ENCODE measurements at regions not wholly inside any gene's neighbourhood (a gene's known extent, or its start where the extent isn't known, plus 50 kb on each side); places are given as distances from the start of the nearest gene placed in this dataset.

DNA sequence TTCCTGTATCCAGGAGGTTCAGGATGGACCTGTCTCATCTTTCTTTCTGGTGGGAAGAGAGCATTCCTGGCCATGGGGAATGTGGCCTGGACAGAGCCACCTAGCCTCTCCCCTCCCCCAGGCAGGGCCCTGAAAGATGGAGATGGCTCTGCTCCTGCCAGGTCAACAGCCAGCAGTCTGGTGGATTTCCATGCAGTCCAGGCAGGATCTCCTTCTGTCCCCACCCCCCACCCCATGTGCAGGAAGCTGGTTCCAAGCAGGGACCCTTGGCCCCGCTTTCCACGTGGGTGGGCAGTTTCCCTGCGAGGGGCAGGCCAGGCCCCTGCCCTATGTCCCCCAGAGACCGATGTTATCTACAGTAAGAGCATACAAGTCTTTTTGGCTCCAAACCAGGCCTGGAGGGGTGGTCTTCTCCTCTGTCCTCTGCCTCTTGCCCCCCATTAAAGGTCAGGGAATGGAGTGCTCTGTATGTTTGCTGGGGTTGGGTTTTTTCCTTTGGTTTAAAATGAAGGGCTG is 240.5 kb downstream of the SEC14L1 start:
- no peak for DNase-seq

- no peak for DNase-seq
These were observed 241.0 kb downstream of the SEC14L1 start for GRCh38 chr17:77381731-77382130.

DNA sequence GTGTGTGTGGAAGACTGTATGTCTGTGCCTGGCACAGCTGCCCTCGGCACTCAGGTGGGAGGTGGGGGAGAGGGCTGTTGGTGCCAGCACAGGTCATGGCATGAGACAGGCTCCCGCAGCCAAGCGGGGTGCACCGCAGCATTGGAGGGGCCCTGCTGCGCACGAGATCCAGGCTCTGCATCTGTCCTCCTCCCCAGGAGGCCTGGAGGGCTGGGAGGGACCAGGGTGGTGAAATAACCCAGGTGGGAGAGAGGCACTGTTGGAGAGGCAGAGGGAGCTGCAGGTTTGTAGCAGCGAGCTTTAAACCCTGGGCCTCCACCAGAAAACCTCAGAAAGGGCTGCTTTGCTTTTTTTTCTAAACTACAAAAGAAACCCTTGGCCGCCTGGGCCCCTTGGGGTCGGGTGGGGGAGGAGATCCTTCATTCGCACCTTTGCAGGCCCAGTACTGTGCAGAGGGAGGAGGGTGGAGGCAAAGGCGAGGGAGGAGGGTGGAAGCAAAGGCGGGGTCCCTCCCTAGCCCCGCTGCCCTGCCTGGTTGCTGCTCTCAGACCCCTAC is 241.7 kb downstream of the SEC14L1 start:
- DNase-seq = no peak

- no peak for DNase-seq
These were observed 242.3 kb downstream of the SEC14L1 start for GRCh38 chr17:77382966-77383612.

DNA sequence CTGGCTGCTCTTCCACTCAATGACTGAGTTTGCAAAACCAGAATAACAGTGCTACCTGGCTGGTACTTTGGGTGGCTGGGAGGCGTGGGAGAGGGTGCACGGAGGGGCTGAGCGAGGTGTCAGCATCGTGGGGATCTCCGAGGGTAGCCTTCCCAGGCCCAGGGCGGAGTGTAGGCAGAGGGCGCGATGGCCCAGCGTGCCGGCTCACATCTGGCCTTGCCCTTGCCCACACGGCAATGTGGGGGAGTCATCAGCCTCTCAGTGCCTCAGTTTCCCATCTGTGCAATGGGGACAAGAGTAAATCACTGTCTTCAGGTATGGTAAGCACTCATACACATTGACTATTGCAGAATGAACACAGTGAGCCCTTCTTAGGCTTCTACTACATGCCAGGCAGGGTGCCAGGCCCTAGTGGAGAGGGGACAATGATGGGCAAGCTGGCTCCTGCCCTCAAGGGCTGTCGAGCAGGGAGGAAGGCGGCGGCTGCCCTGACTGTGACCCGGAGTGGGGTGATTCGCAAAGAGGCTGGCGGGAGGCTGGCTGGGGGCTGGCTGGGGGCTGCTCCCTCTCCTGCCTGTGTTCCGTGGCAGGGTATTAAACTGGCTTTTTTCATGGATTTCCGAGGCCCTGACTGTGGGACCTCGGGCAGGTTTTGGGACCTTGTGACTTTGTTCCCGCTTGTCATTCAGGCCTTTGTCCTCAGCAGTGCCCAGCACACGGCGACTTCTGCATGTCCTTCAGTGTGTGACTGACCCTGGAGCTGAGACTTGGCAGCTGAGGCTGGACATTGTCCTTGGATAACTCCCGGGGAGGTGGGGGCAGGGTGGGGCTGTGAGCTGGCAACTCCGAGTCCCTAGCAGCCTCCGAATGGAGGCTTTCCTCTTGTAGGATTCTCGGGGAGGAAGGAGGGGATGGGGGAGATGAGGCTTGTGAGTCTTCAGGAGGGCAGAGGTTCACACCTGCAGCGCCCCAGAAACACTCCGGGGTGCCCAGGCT is 243.1 kb downstream of the SEC14L1 start:
- no peak for DNase-seq

DNA sequence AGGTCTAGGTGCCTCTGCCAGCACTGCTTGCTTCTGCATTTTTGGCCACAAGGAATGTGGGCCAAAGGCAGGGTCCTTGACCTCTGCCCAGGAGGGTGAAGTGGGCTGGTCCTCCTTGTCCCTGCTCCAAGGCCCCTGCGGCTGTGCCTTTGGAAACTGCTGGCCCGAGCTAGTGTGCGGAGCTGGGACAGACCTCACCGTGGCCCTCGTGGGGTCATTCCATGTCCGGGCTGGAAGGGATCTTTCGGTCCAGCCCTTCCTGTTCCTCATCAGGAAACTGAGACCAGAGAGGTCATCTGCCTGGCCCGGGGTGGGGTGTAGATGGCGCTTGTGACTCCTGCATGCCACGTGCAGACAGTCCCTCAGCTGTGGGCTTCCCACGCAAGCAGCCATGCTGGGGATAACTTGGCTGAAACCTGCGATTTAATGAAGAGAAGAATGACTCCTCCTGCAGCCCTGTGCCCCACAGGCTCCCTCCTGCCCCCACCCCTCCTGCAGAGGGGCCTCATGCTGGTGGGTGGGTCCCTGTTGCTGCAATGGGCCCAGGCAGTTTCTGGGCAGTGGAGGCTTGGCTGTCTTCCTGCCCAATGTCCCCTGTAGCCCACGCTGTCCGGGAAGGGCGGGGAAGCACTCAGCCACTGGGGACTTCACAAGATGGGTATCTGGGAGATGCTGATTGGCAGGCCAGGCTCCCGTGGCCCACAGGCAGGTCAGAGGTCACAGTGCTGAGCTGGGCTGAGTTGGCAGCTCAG is 245.2 kb downstream of the SEC14L1 start:
- DNase-seq = no peak

- no peak for DNase-seq
These were observed 245.9 kb downstream of the SEC14L1 start for GRCh38 chr17:77386502-77387192.

GRCh38 chr17:77387891-77388290 is 247.1 kb downstream of the SEC14L1 start:
- no peak for DNase-seq

GRCh38 chr17:77388384-77389306 is 247.9 kb downstream of the SEC14L1 start:
- no peak for DNase-seq

DNA sequence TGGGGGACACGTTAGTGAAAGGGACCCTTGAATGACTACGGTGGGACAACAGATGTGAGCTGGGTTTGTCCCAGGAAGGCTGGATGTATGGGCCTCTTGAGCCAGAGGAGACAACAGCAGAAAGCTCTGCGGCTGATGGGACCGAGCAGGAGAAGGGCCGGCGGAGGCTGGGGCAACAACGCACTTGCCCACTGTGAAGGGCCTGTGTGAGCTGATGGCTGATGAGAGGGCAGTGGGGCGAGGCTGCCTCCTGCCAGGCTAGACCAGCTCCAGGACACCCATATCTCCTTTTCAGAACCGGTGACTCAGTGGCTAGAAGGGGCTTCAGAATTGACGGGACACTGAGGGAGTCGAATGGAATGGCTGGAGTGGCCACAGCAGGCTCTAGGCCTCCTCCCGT is 250.1 kb downstream of the SEC14L1 start:
- DNase-seq = no peak

DNA sequence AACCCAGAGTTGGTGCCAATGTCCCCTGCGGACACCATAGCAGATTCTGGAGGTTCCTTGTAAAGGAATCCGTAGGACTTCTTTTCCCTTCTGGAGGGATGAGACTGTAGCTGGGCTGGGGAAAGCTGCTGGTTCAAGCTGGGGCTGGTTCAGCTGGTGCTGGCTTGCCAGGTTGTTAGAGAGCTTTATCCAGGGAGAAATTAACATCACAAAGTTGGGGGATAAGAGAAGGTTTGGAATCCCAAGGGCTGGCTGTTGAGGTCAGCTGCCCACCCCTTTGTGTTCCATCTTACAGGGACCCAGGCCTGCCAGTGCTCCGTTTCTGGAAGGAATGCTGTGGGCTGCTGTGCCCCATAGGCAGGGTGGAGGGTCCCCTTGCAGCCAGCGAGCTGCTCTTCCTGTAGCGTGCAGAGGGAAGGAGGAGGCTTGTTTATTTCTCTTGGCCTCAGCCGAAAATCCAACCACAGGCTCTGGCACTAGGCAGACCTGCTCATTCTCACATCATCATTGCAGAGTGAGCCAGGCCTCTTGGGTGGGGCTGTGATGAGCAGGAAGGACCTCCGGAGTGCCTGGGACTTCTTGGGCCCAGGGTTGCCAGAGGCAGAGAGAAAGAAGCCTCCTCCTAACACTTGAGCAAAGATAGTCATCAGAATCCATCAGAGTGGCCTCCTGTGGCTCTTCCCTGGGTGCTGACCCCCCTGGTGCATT is 251.1 kb downstream of the SEC14L1 start:
- DNase-seq = no peak

DNA sequence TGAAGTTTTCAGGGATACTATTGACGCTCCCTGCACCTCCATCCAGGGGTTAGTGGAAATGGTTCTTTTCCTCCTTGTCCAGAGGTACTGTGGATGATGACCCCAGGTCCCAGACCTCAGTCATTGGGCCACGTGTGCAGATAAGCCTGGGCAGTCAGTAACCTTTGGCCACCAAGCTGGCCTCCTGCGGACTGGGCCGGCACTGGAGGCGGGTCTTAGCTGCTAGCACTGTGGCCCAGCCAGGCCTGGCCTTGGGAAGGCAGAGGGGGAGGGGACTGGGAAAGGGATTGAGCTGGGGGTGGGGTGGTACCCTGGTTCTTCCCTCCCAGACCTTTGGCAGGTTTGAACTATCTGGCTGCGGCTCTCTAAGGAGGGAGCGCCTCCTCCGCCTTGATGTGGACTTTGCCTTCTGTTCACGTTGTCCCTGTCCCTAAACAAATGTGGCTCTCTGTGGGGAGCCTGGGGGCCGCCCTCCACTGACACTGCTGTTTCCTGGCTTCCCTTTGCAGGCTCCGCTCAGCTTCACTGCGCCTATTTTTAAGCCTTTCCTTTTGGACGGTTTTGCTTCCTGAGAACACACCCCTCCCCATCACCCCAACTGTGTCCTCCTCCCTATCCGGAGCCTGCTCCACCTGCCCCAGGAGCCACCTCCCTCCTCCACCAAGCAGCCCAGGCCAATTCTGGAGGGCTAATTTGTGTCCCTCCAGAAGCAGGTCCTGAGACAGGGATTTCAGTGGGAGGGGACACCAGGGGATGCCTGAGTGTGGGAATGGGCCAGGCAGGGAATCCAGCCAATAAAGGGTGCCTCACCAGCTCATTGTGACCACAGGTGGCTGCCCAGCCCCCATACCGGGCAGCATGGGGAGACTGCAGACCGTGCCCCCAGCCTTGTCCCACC is 251.9 kb downstream of the SEC14L1 start:
- DNase-seq = no peak

DNA sequence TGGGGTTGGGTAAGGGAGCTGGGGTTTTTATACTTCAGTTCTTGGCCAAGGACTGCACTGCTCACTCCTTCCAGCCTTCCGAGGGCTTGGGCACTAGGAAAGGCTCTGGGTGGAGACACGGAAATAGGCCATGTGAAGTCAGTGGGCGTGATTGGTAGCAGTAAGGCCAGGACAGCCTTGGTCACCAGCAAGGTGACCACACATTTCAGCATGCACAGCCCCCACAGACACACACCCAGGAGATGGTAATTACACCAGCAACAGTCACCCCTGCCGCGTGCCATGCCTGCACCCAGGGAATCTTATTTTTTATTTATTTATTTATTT is 252.5 kb downstream of the SEC14L1 start:
- DNase-seq = no peak

DNA sequence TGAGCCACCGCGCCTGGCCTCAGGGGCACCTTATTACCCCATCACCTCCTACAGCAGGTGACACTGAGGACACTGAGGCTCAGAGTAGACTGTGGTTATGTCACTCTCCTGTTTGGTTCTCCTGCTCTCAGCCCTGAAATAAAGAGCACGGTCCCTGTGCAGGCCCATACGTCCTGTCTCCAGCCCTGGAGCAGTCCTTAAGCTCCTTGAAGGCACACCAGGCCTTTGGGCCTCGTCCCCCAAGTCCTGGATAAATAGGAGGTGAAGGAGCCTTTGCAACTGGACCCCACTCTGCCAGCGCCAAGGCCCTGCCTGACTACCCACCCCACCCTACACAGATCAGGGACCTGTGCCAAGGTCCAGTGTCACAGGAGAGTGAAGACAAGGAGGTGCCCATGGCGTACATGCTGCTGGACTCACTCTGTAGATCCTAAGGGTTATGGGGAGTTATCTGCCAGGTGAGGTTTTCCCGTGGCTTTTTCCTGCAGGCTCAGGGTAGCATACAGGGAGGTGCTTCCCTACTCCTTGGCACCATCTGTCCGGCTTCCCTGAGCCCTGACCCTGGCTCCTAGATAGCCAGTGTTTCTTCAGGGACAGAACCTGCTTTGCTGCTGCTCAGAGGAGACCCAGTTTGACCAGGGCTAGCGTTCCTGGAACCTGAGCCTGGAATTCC is 253.2 kb downstream of the SEC14L1 start:
- DNase-seq = no peak

DNA sequence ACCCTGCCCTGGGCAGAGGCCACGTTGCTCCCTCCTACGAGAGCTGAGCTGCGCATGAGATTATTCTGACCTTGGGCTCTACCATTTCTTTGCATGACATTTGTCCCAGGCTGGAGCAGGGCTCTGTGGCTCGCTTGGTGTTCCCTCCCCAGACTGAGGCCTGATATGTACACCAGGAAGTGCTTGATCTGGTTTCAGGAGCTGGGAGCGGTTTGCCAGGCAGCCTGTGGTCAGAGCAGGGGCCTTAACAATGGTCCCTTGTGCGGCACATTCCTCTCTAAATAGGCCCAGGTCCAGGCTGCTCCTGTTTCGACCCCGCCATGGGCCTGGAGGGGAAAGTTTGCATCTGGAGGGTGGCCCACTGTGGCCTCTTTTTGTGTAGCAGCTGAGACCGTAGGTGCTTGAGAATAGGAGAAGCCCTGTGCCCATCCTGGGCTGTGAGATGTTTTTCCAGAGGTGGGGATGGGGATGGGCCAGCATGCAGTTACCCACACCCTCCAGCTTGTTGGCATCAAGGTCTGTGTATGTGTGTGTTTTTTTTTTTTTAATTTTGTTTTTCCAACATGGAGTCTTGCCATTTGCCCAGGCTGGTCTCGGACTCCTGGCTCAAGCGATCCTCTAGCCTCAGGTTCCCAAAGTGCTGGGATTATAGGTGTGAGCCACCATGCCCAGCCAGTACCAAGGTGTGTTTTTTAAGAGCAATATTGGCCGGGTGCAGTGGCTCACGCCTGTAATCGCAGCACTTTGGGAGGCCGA is 253.9 kb downstream of the SEC14L1 start:
- DNase-seq = no peak

DNA sequence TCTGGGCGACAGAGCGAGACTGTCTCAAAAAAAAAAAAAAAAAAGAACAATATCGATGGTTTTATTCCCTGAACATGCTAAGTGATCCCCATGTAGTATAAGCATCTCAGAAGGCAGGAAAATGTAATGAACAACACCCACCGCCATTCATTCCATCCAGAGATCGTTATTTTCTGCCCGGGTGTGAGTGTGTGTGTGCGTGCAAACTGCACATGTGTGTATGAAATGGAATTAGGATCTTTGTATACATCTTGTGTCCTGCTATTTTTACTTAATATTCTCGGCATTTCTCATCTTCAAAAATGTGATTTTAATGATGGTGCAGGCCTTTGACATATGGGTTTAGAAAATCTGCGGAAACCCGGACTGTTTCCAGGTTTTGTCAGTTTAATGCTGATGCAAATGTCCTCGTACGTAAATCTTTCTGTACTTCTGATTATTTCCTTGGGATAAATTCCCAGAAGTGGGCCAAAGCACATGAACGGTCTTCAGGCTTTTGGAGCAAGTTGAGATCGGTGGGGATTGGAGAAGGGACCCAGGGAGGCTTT is 254.8 kb downstream of the SEC14L1 start:
- no peak for DNase-seq

DNA sequence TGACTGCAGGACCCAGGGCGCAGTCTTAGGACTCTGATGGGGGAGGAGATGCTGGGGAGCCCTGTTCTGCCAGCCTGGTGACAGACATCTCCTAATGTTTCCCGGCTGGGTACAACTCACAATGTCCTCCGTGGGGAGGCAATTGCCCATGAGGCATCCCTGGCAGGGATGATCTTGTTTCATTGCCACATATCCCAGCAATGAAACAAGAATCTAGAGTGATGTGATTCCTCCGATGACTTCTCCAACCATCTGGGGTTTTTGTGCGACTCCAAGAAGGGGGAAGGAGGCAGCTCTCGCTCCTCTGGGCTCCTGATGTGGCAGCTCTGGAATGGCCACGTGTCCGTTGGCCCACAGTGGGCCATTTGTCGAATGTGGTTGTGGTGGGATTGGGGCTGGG is 255.8 kb downstream of the SEC14L1 start:
- DNase-seq = no peak

DNA sequence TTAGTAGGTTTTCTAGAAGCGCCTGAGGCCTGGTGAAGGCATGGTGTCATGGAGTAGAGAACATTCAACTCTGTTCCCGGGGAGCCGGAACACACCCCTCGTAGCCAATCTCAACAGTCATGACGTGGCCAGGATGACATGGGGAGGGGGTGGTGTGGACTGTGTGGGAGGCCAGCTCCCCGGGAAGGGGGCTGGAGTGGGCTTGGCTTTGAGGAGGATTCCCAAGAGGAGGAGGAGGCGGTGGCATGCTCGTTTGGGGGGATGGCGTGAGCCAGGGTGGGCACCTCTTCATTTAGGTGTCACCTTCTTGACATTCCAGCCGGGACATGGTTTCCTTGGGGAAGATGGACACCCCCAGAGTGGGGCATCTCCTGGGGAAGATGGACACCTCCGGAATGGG is 257.5 kb downstream of the SEC14L1 start:
- DNase-seq = no peak

All from SW 1271 (cell line).